Breast epithelium (tissue), 4 donors: ENCODE measurements at regions not wholly inside any gene's neighbourhood (a gene's known extent, or its start where the extent isn't known, plus 50 kb on each side); places are given as distances from the start of the nearest gene placed in this dataset.
"Not testable (repeated sequence)": the region's sequence is repeated elsewhere in the genome, so short reads cannot be mapped to it uniquely, and the experiment has no call there.

ENCODE experiments used
- DNase-seq, 2 donors: peaks; one replicate each; pipeline ENCODE4 v3.0.0-alpha.2; 2019; ENCODE audit warnings: low spot score in 2 of 2
- H3K27ac ChIP-seq, 2 donors: fragments of 200-600 bp; sonication (generic) in 1 of 2; one replicate each; pipeline ENCODE4 v1.5.1; 2016 to 2019; ENCODE audit warnings: mild to moderate bottlenecking in 1 of 2
- H3K27me3 ChIP-seq, 2 donors: fragments of 200-600 bp; sonication (generic) in 1 of 2; one replicate each; pipeline versions ENCODE4 v1.5.1 to v1.6.0; 2017 to 2019; ENCODE audit warnings: control low read depth in 1 of 2, mild to moderate bottlenecking in 1 of 2
- H3K36me3 ChIP-seq: fragments of 200-600 bp; one replicate; pipeline ENCODE4 v1.5.1; 2019
- H3K4me1 ChIP-seq, 2 donors: fragments of 200-600 bp; sonication (generic); one replicate each; pipeline ENCODE4 v1.5.1; 2016 to 2019; ENCODE audit warnings: control low read depth in 1 of 2
- H3K4me3 ChIP-seq, 3 donors: fragments of 200-600 bp; sonication (generic); 1 replicate in 2 of 3; 2 replicates in 1 of 3; pipeline ENCODE4 v1.5.1; 2016 to 2019; ENCODE audit warnings: mild to moderate bottlenecking in 3 of 3, moderate library complexity in 2 of 3
- H3K9me3 ChIP-seq, 2 donors: fragments of 200-600 bp; sonication (generic) in 1 of 2; one replicate each; pipeline ENCODE4 v1.5.1; 2016 to 2019; ENCODE audit warnings: control low read depth in 1 of 2
- CTCF ChIP-seq, 3 donors: fragments of 450-650 bp; IDR thresholded peaks; one replicate each; pipeline ENCODE4 v1.5.1; 2016 to 2017; ENCODE audit warnings: antibody characterized with exemption in 3 of 3, mild to moderate bottlenecking in 3 of 3, moderate library complexity in 3 of 3
- POLR2A ChIP-seq: fragments of 450-650 bp; IDR thresholded peaks from one replicate; pipeline ENCODE4 v1.6.1; 2016; ENCODE audit warnings: antibody characterized with exemption, mild to moderate bottlenecking, moderate library complexity
- POLR2AphosphoS5 ChIP-seq, 3 donors: sonication (generic); formaldehyde crosslinking; IDR thresholded peaks; one replicate each; pipeline ENCODE4 v1.6.1; 2017; ENCODE audit warnings: antibody characterized with exemption in 3 of 3
- intact Hi-C: fragments of 100-400 bp; cut with DNase I; formaldehyde crosslinking; loops from one replicate; pipeline ENCODE4 v1.15.1; 2023; ENCODE audit warnings: low total_unique reads

GRCh38 chr20:48503166-48503815 lies 324.5 kb downstream of the PREX1 start:
- Histone ChIP-seq H3K4me1 (no peaks in the 10 kb centered on the region), H3K9me3 (no peaks in the 10 kb centered on the region), H3K27me3 (no peaks in the 10 kb centered on the region), H3K36me3 (no peaks in the 10 kb centered on the region), H3K27ac (no peak overlapping the region), H3K4me3 (no peak overlapping the region)
- TF ChIP-seq CTCF (IDR thresholded peaks at IDR 0.05) (no peak), POLR2A (no peak), POLR2AphosphoS5 (IDR thresholded peaks at IDR 0.05) (no peak)
- no peak for DNase-seq
- intact Hi-C loops = no loop called here

- Histone ChIP-seq H3K27me3 (no peaks in the 10 kb centered on the region), H3K9me3 (no peaks in the 10 kb centered on the region), H3K36me3 (no peaks in the 10 kb centered on the region), H3K4me3 (no peak overlapping the region), H3K27ac (no peak overlapping the region), H3K4me1 (no peaks in the 10 kb centered on the region)
- no peak for TF ChIP-seq POLR2A
- DNase-seq = no peak
- intact Hi-C loops = no loop called here
Measured at GRCh38 chr20:48502758-48503157, 325.0 kb downstream of the PREX1 start.

- H3K27me3 ChIP-seq = no peaks in the 10 kb centered on the region
- no peak for TF ChIP-seq POLR2AphosphoS5 (IDR thresholded peaks at IDR 0.05)
- TF ChIP-seq CTCF (IDR thresholded peaks at IDR 0.05) = no peak
- no peak for TF ChIP-seq POLR2A
- no peaks in the 10 kb centered on the region for H3K36me3 ChIP-seq
- no peak for DNase-seq
- no peaks in the 10 kb centered on the region for H3K4me1 ChIP-seq
- no peak overlapping the region for H3K4me3 ChIP-seq
- intact Hi-C loops = no loop called here
- no peak overlapping the region for H3K27ac ChIP-seq
- H3K9me3 ChIP-seq = no peaks in the 10 kb centered on the region
Measured at GRCh38 chr20:48502016-48502415, 325.8 kb downstream of the PREX1 start.

- H3K4me3 ChIP-seq, intact Hi-C loops, H3K9me3 ChIP-seq, H3K36me3 ChIP-seq, H3K27ac ChIP-seq, H3K27me3 ChIP-seq, DNase-seq, H3K4me1 ChIP-seq: not testable (repeated sequence)
Measured at GRCh38 chr20:48500900-48501299, 326.9 kb downstream of the PREX1 start.

- H3K36me3 ChIP-seq, H3K9me3 ChIP-seq, H3K4me1 ChIP-seq, H3K27me3 ChIP-seq, H3K27ac ChIP-seq, intact Hi-C loops, DNase-seq, H3K4me3 ChIP-seq: not testable (repeated sequence)
Measured at GRCh38 chr20:48498939-48499338, 328.9 kb downstream of the PREX1 start.

GRCh38 chr20:48498125-48498524 lies 329.7 kb downstream of the PREX1 start:
- intact Hi-C loops, H3K4me3 ChIP-seq, H3K27ac ChIP-seq, H3K27me3 ChIP-seq, DNase-seq, H3K9me3 ChIP-seq, H3K36me3 ChIP-seq, H3K4me1 ChIP-seq: not testable (repeated sequence)

GRCh38 chr20:48493966-48494365 lies 333.8 kb downstream of the PREX1 start:
- Histone ChIP-seq H3K4me1 (no peaks in the 10 kb centered on the region), H3K9me3 (no peaks in the 10 kb centered on the region), H3K4me3 (no peak overlapping the region), H3K36me3 (no peaks in the 10 kb centered on the region), H3K27me3 (peaks cover 0 to 16% of the 10 kb centered on the region in 2 donors), H3K27ac (no peak overlapping the region)
- intact Hi-C loops = no loop called here
- TF ChIP-seq POLR2AphosphoS5 (IDR thresholded peaks at IDR 0.05) (no peak), POLR2A (no peak), CTCF (IDR thresholded peaks at IDR 0.05) (no peak)
- DNase-seq = no peak

- H3K9me3 ChIP-seq, DNase-seq, H3K4me1 ChIP-seq, intact Hi-C loops, H3K36me3 ChIP-seq, H3K4me3 ChIP-seq, H3K27ac ChIP-seq: not testable (repeated sequence)
- peaks cover 0 to 19% of the 10 kb centered on the region in 2 donors for H3K27me3 ChIP-seq
Measured at GRCh38 chr20:48493331-48493730, 334.5 kb downstream of the PREX1 start.
